ENCODE measurements at regions not wholly inside any gene's neighbourhood (a gene's known extent, or its start where the extent isn't known, plus 50 kb on each side); places are given as distances from the start of the nearest gene placed in this dataset.

- TF ChIP-seq MXD4 (CRISPR knock-in tag; IDR thresholded peaks at IDR 0.05; ENCODE audit: borderline replicate concordance) (no peak), IRF1 (CRISPR knock-in tag; IDR thresholded peaks at IDR 0.05) (no peak)
These were observed 147.1 kb downstream of the CHST1 start (continued) for GRCh38 chr11:45518141-45518832.

GRCh38 chr11:45517171-45517770 is 148.2 kb downstream of the CHST1 start:
- ChIA-PET POLR2A (no interaction called here), CTCF (interaction anchor here (1.0 kb wide), 3 partner anchors 138 to 255 kb away, joined by 4 to 12 read pairs (median 9); no protein-coding TSS in a partner anchor)
- DNase-seq (ENCODE audit: low spot score) (no peak), ATAC-seq (no peak)
- H3K4me3 Mint-ChIP-seq: no peak overlapping the region
- no peaks in the 10 kb centered on the region for H3K36me3 Mint-ChIP-seq
- no peak overlapping the region for H3K27ac Mint-ChIP-seq
- 0 out of 2 replicates have a peak, but pooled peaks cover 4% of the 10 kb centered on the region for H3K9me3 Mint-ChIP-seq
- peaks cover 17% of the 10 kb centered on the region for H3K27me3 Mint-ChIP-seq (ENCODE audit: low read depth)
- peaks cover 12% of the 10 kb centered on the region for H3K4me1 Mint-ChIP-seq
- TF ChIP-seq ERG (CRISPR knock-in tag; IDR thresholded peaks at IDR 0.05) (no peak), NFATC4 (CRISPR knock-in tag; IDR thresholded peaks at IDR 0.05) (no peak), PREB (CRISPR knock-in tag; IDR thresholded peaks at IDR 0.05; ENCODE audit: borderline replicate concordance) (no peak), E2F5 (CRISPR knock-in tag; IDR thresholded peaks at IDR 0.05) (no peak), ATF6 (CRISPR knock-in tag; IDR thresholded peaks at IDR 0.05) (no peak), ARID4B (CRISPR knock-in tag; IDR thresholded peaks at IDR 0.05; ENCODE audit: borderline replicate concordance) (no peak), ZNF532 (CRISPR knock-in tag; IDR thresholded peaks at IDR 0.05; ENCODE audit: borderline replicate concordance) (no peak), HMGXB4 (CRISPR knock-in tag; IDR thresholded peaks at IDR 0.05) (no peak), CTCF (IDR thresholded peaks at IDR 0.05) (no peak), USF1 (CRISPR knock-in tag; IDR thresholded peaks at IDR 0.05) (no peak), ZNF317 (CRISPR knock-in tag; IDR thresholded peaks at IDR 0.05; ENCODE audit: borderline replicate concordance, low read depth) (no peak)
